IgD-negative memory B cell (primary cell): ENCODE measurements at regions not wholly inside any gene's neighbourhood (a gene's known extent, or its start where the extent isn't known, plus 50 kb on each side); places are given as distances from the start of the nearest gene placed in this dataset.

Experiments used
- H3K27ac Mint-ChIP-seq, 3 donors: one replicate each; pipeline ENCODE4 v1.8.0; 2020 to 2022; ENCODE audit warnings: mild to moderate bottlenecking in 3 of 3, mixed read lengths in 3 of 3, moderate library complexity in 1 of 3
- H3K27me3 Mint-ChIP-seq: one replicate; pipeline ENCODE4 v1.8.0; 2021; ENCODE audit warnings: mixed read lengths
- H3K36me3 Mint-ChIP-seq: one replicate; pipeline ENCODE4 v1.8.0; 2020; ENCODE audit warnings: mild to moderate bottlenecking, mixed read lengths
- H3K4me1 Mint-ChIP-seq, 3 donors: one replicate each; pipeline ENCODE4 v1.8.0; 2020 to 2022; ENCODE audit warnings: mixed read lengths in 3 of 3, mild to moderate bottlenecking in 1 of 3
- H3K4me3 Mint-ChIP-seq, 4 donors: one replicate each; pipeline ENCODE4 v1.8.0; 2020 to 2022; ENCODE audit warnings: mild to moderate bottlenecking in 4 of 4, mixed read lengths in 4 of 4, moderate library complexity in 3 of 4
- H3K9me3 Mint-ChIP-seq, 3 donors: one replicate each; pipeline ENCODE4 v1.8.0; 2020 to 2021; ENCODE audit warnings: mixed read lengths in 3 of 3, mild to moderate bottlenecking in 1 of 3

- Mint-ChIP-seq H3K4me3 (no peak overlapping the region), H3K9me3 (peaks cover 0 to 2% (median 0%) of the 10 kb centered on the region in 3 donors), H3K4me1 (no peaks in the 10 kb centered on the region), H3K27me3 (peaks cover 6% of the 10 kb centered on the region), H3K27ac (no peak overlapping the region), H3K36me3 (peaks cover 2% of the 10 kb centered on the region)
Measured at GRCh38 chr12:111073370-111073769, 153.0 kb upstream of the MYL2 start.

GRCh38 chr12:111072299-111072698 is 151.9 kb upstream of the MYL2 start:
- Mint-ChIP-seq H3K27me3 (peaks cover 13% of the 10 kb centered on the region), H3K27ac (no peak overlapping the region), H3K36me3 (peaks cover 2% of the 10 kb centered on the region)

DNA sequence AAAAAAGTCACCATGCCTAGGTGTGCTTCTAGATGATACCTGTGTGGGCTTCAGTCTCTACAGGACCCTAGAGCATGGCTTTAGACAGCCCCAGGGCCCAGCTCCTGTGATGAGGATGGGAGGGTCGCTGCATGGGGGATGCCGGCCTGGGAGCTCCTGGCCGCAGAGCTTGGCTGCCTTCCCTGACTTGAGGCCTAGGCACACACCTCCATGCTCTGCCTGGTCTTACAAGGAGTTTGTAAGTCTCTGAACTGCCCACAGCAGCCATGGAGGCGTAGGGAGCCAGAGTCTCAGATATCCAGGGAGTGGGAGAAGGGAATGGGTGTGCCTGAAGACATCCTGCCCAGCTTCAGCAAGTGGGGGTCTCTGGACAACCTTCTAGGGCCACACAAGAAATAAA is 149.5 kb upstream of the MYL2 start:
- no peak overlapping the region for H3K27ac Mint-ChIP-seq
- H3K4me1 Mint-ChIP-seq, result peaks cover 0 to 4% (median 0%) of the 10 kb centered on the region in 3 donors
- H3K36me3 Mint-ChIP-seq, result peaks cover 2% of the 10 kb centered on the region
- peaks cover 10% of the 10 kb centered on the region for H3K27me3 Mint-ChIP-seq
- peaks cover 0 to 2% (median 0%) of the 10 kb centered on the region in 3 donors for H3K9me3 Mint-ChIP-seq
- H3K4me3 Mint-ChIP-seq, result no peak overlapping the region

More at GRCh38 chr12:111072299-111072698, 151.9 kb upstream of the MYL2 start:
- Mint-ChIP-seq H3K4me1 (peaks cover 0 to 4% (median 0%) of the 10 kb centered on the region in 3 donors), H3K4me3 (no peak overlapping the region), H3K9me3 (peaks cover 0 to 2% (median 0%) of the 10 kb centered on the region in 3 donors)

- Mint-ChIP-seq H3K27ac (no peak overlapping the region), H3K4me1 (peaks cover 0 to 6% (median 0%) of the 10 kb centered on the region in 3 donors), H3K4me3 (no peak overlapping the region), H3K27me3 (peaks cover 13% of the 10 kb centered on the region), H3K9me3 (peaks cover 0 to 2% (median 0%) of the 10 kb centered on the region in 3 donors), H3K36me3 (peaks cover 3% of the 10 kb centered on the region)
Measured at GRCh38 chr12:111068290-111068689, 147.9 kb upstream of the MYL2 start.

GRCh38 chr12:111067498-111067897 is 147.1 kb upstream of the MYL2 start:
- Mint-ChIP-seq H3K27ac (no peak overlapping the region), H3K4me3 (no peak overlapping the region), H3K9me3 (peaks cover 0 to 2% (median 0%) of the 10 kb centered on the region in 3 donors), H3K27me3 (peaks cover 13% of the 10 kb centered on the region), H3K4me1 (peaks cover 0 to 6% (median 0%) of the 10 kb centered on the region in 3 donors), H3K36me3 (peaks cover 3% of the 10 kb centered on the region)

GRCh38 chr12:111066744-111067437 is 146.5 kb upstream of the MYL2 start:
- peaks cover 0 to 6% (median 0%) of the 10 kb centered on the region in 3 donors for H3K4me1 Mint-ChIP-seq

DNA sequence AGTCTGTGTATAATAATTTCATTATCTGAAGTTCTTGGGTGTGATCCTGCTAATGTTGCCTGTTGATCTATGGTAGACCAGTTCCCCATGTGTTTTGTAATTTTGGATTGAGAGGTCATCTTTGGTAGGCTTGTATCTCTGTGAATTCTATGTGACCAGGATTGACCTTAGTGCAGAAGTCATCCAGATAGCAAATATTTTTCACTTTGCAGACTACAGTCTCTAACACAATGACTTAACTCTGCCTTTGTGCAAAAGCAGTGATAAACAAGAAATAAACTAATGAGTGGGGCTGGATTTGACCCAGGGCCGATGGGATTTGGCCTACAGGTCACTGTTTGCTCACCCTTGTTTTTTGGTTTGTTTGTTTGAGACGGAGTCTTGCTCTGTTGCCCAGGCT is 144.6 kb upstream of the MYL2 start:
- peaks cover 0 to 6% (median 0%) of the 10 kb centered on the region in 3 donors for H3K4me1 Mint-ChIP-seq
- H3K27ac Mint-ChIP-seq, result no peak overlapping the region
- no peak overlapping the region for H3K4me3 Mint-ChIP-seq
- H3K36me3 Mint-ChIP-seq, result peaks cover 1% of the 10 kb centered on the region
- peaks cover 9% of the 10 kb centered on the region for H3K27me3 Mint-ChIP-seq
- no peaks in the 10 kb centered on the region for H3K9me3 Mint-ChIP-seq

More at GRCh38 chr12:111066744-111067437, 146.5 kb upstream of the MYL2 start:
- H3K27me3 Mint-ChIP-seq, result peaks cover 13% of the 10 kb centered on the region
- peaks cover 3% of the 10 kb centered on the region for H3K36me3 Mint-ChIP-seq
- no peak overlapping the region for H3K4me3 Mint-ChIP-seq
- no peak overlapping the region for H3K27ac Mint-ChIP-seq
- H3K9me3 Mint-ChIP-seq, result no peaks in the 10 kb centered on the region

DNA sequence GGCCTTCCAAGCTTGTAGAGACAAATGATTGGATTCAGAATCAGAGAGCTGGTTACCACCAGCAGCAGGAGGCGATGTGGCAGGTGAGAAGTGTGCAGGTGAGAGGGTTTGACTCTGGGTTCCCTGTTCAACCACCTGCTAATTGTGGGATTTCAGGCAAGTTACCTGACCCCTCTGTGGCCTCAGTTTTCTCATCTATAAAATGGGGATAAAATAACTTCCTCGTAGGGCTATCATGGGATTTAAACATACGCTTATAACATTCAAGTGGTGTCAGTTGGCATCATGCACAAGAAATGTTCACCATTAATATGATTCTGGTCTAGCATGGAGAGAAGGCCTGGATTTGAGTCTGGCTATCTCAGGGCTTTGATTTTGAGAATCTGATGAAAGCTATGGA is 143.8 kb upstream of the MYL2 start:
- peaks cover 0 to 6% (median 0%) of the 10 kb centered on the region in 3 donors for H3K4me1 Mint-ChIP-seq
- H3K9me3 Mint-ChIP-seq, result no peaks in the 10 kb centered on the region
- H3K4me3 Mint-ChIP-seq, result no peak overlapping the region
- peaks cover 1% of the 10 kb centered on the region for H3K36me3 Mint-ChIP-seq
- peaks cover 9% of the 10 kb centered on the region for H3K27me3 Mint-ChIP-seq
- H3K27ac Mint-ChIP-seq, result no peak overlapping the region

DNA sequence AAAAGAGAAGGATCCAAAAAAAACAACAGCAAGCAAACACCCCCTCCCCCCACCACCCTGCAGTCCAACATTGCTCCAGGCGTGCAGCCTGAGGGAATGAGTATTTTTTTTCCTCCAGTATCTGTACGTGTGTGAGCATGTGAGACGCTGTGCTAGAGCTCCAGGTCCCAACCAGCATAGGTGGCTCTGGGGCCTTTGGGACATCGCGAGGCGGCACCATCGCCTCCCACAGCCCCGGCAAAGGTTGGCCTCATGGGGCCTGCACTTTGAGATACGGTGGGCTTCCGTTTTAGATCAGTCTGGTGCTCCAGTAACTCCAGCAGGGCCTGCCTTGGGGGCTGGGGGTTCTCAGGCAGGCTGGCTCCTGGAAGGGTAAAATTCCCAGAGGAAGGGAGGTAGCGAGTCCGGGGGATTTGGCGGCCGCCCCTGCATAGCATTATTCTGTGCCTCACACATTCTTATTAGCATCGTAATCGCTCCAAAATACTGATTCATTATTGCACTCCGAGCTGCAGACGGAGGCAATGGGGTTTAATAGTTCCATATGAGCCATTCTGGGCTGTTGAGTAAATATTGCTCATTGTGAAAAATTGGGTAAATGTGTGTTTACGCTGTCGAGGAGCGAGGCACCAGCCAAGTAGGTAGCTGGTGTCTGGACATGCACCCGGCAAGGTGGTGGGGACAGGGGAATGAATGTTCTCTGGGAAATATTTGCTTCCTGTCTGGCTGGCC is 143.1 kb upstream of the MYL2 start:
- Mint-ChIP-seq H3K4me3 (no peak overlapping the region), H3K9me3 (no peaks in the 10 kb centered on the region), H3K4me1 (peaks cover 0 to 6% (median 0%) of the 10 kb centered on the region in 3 donors), H3K27ac (no peak overlapping the region), H3K36me3 (peaks cover 1% of the 10 kb centered on the region), H3K27me3 (peaks cover 9% of the 10 kb centered on the region)

GRCh38 chr12:111057701-111058425 is 137.5 kb upstream of the MYL2 start:
- peaks cover 7 to 15% (median 9%) of the 10 kb centered on the region in 3 donors for H3K9me3 Mint-ChIP-seq
- peaks cover 1% of the 10 kb centered on the region for H3K27me3 Mint-ChIP-seq
- H3K36me3 Mint-ChIP-seq, result no peaks in the 10 kb centered on the region
- H3K4me3 Mint-ChIP-seq, result peak overlapping the region in 1 of 4 donors; percentile 81
- H3K4me1 Mint-ChIP-seq, result peaks cover 9 to 18% (median 14%) of the 10 kb centered on the region in 3 donors
- peak overlapping the region in 1 of 3 donors; percentile 93 for H3K27ac Mint-ChIP-seq

GRCh38 chr12:111056618-111057521 is 136.5 kb upstream of the MYL2 start:
- Mint-ChIP-seq H3K36me3 (no peaks in the 10 kb centered on the region), H3K27ac (peak overlapping the region; percentile 1 to 93 (median 87)), H3K4me3 (peak overlapping the region in 2 of 4 donors; percentile 68 to 81), H3K9me3 (peaks cover 7 to 15% (median 9%) of the 10 kb centered on the region in 3 donors), H3K4me1 (peaks cover 9 to 18% (median 14%) of the 10 kb centered on the region in 3 donors), H3K27me3 (peaks cover 1% of the 10 kb centered on the region)

- Mint-ChIP-seq H3K27ac (peak overlapping the region in 1 of 3 donors; percentile 65), H3K4me3 (peak overlapping the region in 2 of 4 donors; percentile 41 to 52), H3K4me1 (peaks cover 9 to 18% (median 14%) of the 10 kb centered on the region in 3 donors), H3K27me3 (peaks cover 1% of the 10 kb centered on the region), H3K9me3 (peaks cover 7 to 15% (median 9%) of the 10 kb centered on the region in 3 donors), H3K36me3 (no peaks in the 10 kb centered on the region)
Measured at GRCh38 chr12:111055181-111055880, 135.0 kb upstream of the MYL2 start.

GRCh38 chr12:111048991-111049390 is 128.6 kb upstream of the MYL2 start:
- Mint-ChIP-seq H3K27me3 (peaks cover 2% of the 10 kb centered on the region), H3K36me3 (no peaks in the 10 kb centered on the region), H3K4me1 (no peaks in the 10 kb centered on the region), H3K4me3 (no peak overlapping the region), H3K9me3 (peaks cover 0 to 2% (median 0%) of the 10 kb centered on the region in 3 donors), H3K27ac (no peak overlapping the region)
